Peyer's patch (tissue), 4 donors: ENCODE measurements at regions not wholly inside any gene's neighbourhood (a gene's known extent, or its start where the extent isn't known, plus 50 kb on each side); places are given as distances from the start of the nearest gene placed in this dataset.

Experiments used
- CTCF ChIP-seq, 6 experiments: fragments of 450-650 bp in 4 of 6; fragments of 200-600 bp in 2 of 6; sonication (generic) in 1 of 6; IDR thresholded peaks; one replicate each; pipeline ENCODE4 v1.5.1; 2017 to 2019; ENCODE audit warnings: antibody characterized with exemption in 6 of 6, mild to moderate bottlenecking in 3 of 6, moderate library complexity in 1 of 6
- POLR2A ChIP-seq, 2 donors: fragments of 450-650 bp; IDR thresholded peaks; one replicate each; pipeline ENCODE4 v1.5.1; 2017; ENCODE audit warnings: antibody characterized with exemption in 2 of 2, mild to moderate bottlenecking in 2 of 2, moderate library complexity in 2 of 2

GRCh38 chr1:87888446-87888845 lies 559.8 kb downstream of the LMO4 start:
- TF ChIP-seq CTCF (IDR thresholded peaks at IDR 0.05) (no peak), POLR2A (IDR thresholded peaks at IDR 0.05) (no peak)
